Stimulated activated CD8-positive, alpha-beta memory T cell treated with anti-CD3 and anti-CD28 coated beads, Interleukin-15, amount 100 ng/mL, for 48 hours (primary cell): ENCODE measurements at regions not wholly inside any gene's neighbourhood (a gene's known extent, or its start where the extent isn't known, plus 50 kb on each side); places are given as distances from the start of the nearest gene placed in this dataset.
"Not testable (repeated sequence)": the region's sequence is repeated elsewhere in the genome, so short reads cannot be mapped to it uniquely, and the experiment has no call there.

Source experiments
- DNase-seq, 2 donors: peaks; one replicate each; pipeline ENCODE4 v3.0.0-alpha.2; 2020; ENCODE audit warnings: low read depth in 2 of 2

- DNase-seq: no peak
Observed at GRCh38 chr18:70600225-70600925, 311.5 kb downstream of the SOCS6 start.

GRCh38 chr18:70598406-70598805 lies 309.6 kb downstream of the SOCS6 start:
- no peak for DNase-seq

GRCh38 chr18:70582981-70583380 lies 294.1 kb downstream of the SOCS6 start:
- DNase-seq: no peak

- DNase-seq: no peak
Observed at GRCh38 chr18:70578480-70578879, 289.6 kb downstream of the SOCS6 start.

GRCh38 chr18:70577023-70577420 lies 288.2 kb downstream of the SOCS6 start:
- no peak for DNase-seq

GRCh38 chr18:70576276-70577022 lies 287.6 kb downstream of the SOCS6 start:
- DNase-seq: no peak

- DNase-seq: not testable (repeated sequence)
Observed at GRCh38 chr18:70574951-70575350, 286.1 kb downstream of the SOCS6 start.

GRCh38 chr18:70569647-70570046 lies 280.8 kb downstream of the SOCS6 start:
- not testable (repeated sequence) for DNase-seq

- DNase-seq: no peak
Observed at GRCh38 chr18:70559446-70559845, 270.6 kb downstream of the SOCS6 start.

GRCh38 chr18:70558371-70558770 lies 269.5 kb downstream of the SOCS6 start:
- no peak for DNase-seq

- DNase-seq: no peak
Observed at GRCh38 chr18:70554854-70555445, 266.1 kb downstream of the SOCS6 start.

GRCh38 chr18:70553936-70554260 lies 265.1 kb downstream of the SOCS6 start:
- DNase-seq: no peak

GRCh38 chr18:70553245-70553935 lies 264.5 kb downstream of the SOCS6 start:
- DNase-seq: no peak

- no peak for DNase-seq
Observed at GRCh38 chr18:70536370-70537062, 247.7 kb downstream of the SOCS6 start.

- DNase-seq: no peak
Observed at GRCh38 chr18:70535041-70535440, 246.2 kb downstream of the SOCS6 start.

GRCh38 chr18:70525322-70525721 lies 236.5 kb downstream of the SOCS6 start:
- DNase-seq: not testable (repeated sequence)

- DNase-seq: no peak
Observed at GRCh38 chr18:70523792-70524182, 234.9 kb downstream of the SOCS6 start.

- no peak for DNase-seq
Observed at GRCh38 chr18:70523035-70523791, 234.4 kb downstream of the SOCS6 start.

- no peak for DNase-seq
Observed at GRCh38 chr18:70522183-70522680, 233.4 kb downstream of the SOCS6 start.

- DNase-seq: no peak
Observed at GRCh38 chr18:70520867-70521266, 232.0 kb downstream of the SOCS6 start.
